Hepatocyte (in vitro differentiated cells): ENCODE measurements at regions not wholly inside any gene's neighbourhood (a gene's known extent, or its start where the extent isn't known, plus 50 kb on each side); places are given as distances from the start of the nearest gene placed in this dataset.

Experiments used
- EZH2 ChIP-seq: fragments of 200-600 bp; sonication (generic); IDR thresholded peaks from 2 replicates; pipeline ENCODE4 v1.6.1; 2016; ENCODE audit warnings: antibody characterized with exemption, mild to moderate bottlenecking, borderline replicate concordance
- EZH2phosphoT487 ChIP-seq: fragments of 200-600 bp; sonication (generic); IDR thresholded peaks from one replicate; pipeline ENCODE4 v1.6.1; 2018; ENCODE audit warnings: antibody characterized with exemption, mild to moderate bottlenecking, low read depth, moderate library complexity; ENCODE audit not compliant: unreplicated experiment, severe bottlenecking
- TF ChIP-seq, protein P1 (sequence below): fragments of 200-600 bp; sonication (generic); IDR thresholded peaks from 2 replicates; pipeline ENCODE4 v1.5.1; 2016; ENCODE audit warnings: antibody characterized with exemption, mild to moderate bottlenecking; ENCODE audit not compliant: poor library complexity

DNA sequence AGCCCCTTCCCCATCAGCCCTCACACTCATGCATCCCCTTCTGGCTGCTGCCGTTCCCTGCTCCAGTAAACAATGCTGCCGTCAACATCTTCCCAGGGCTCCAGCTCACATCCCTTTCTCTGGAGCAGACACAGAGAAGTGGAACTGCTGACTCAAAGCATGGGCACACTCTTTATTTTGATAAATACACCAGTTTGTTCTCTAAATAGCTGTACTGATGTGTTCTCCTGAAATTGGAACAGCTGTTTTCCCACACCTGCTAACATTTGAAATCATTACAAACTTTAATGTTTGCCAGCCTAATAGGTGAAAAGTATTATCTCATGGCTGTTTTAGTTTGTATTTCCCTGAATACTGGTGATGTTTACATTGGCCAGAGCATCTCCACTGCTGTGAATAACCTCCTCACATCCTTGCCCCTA is 102.1 kb upstream of the NXT1 start:
- TF ChIP-seq, protein P1, sequence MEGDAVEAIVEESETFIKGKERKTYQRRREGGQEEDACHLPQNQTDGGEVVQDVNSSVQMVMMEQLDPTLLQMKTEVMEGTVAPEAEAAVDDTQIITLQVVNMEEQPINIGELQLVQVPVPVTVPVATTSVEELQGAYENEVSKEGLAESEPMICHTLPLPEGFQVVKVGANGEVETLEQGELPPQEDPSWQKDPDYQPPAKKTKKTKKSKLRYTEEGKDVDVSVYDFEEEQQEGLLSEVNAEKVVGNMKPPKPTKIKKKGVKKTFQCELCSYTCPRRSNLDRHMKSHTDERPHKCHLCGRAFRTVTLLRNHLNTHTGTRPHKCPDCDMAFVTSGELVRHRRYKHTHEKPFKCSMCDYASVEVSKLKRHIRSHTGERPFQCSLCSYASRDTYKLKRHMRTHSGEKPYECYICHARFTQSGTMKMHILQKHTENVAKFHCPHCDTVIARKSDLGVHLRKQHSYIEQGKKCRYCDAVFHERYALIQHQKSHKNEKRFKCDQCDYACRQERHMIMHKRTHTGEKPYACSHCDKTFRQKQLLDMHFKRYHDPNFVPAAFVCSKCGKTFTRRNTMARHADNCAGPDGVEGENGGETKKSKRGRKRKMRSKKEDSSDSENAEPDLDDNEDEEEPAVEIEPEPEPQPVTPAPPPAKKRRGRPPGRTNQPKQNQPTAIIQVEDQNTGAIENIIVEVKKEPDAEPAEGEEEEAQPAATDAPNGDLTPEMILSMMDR: no peak
- TF ChIP-seq EZH2 (no peak), EZH2phosphoT487 (no peak)
